ENCODE measurements at regions not wholly inside any gene's neighbourhood (a gene's known extent, or its start where the extent isn't known, plus 50 kb on each side); places are given as distances from the start of the nearest gene placed in this dataset.

GRCh38 chr1:198030682-198031081 lies 113.5 kb downstream of the LHX9 start:
- WGBS (ENCODE audit: insufficient coverage) = 94% methylated on average over 2 of the region's 2 CpGs

GRCh38 chr1:198031086-198031485 lies 113.9 kb downstream of the LHX9 start:
- DNase-seq = no peak
- ChIA-PET POLR2A (no interaction called here), CTCF (interaction anchor here (1.8 kb wide), 1 partner anchor 23 kb away, joined by 3 read pairs; no protein-coding TSS in a partner anchor)
- Histone ChIP-seq H3K27ac (ENCODE audit: insufficient read depth in 1 of 2, low read depth in 1 of 2, low read length in 2 of 2, poor library complexity in 1 of 2, severe bottlenecking in 2 of 2) (no peak overlapping the region), H3K4me3 (ENCODE audit: control insufficient read depth in 1 of 7, extremely low read depth in 1 of 7, insufficient read depth in 4 of 7, low read depth in 2 of 7, low read length in 6 of 7) (no peak overlapping the region), H3K9me3 (ENCODE audit: control extremely low read depth in 1 of 5, control insufficient read depth in 4 of 5, insufficient read depth in 2 of 5, low read depth in 1 of 5, low read length in 4 of 5) (no peaks in the 10 kb centered on the region), H3K4me1 (ENCODE audit: control extremely low read depth in 1 of 4, control insufficient read depth in 4 of 4, insufficient read depth in 4 of 4, low read length in 3 of 4) (peaks cover 0 to 5% (median 0%) of the 10 kb centered on the region in 4 experiments), H3K36me3 (ENCODE audit: control insufficient read depth in 4 of 4, insufficient read depth in 4 of 4, low read length in 3 of 4) (no peaks in the 10 kb centered on the region), H3K27me3 (replicated peaks in 2 of 5; ENCODE audit: control insufficient read depth in 4 of 5, insufficient read depth in 5 of 5, low read length in 4 of 5) (no peaks in the 10 kb centered on the region)

More at GRCh38 chr1:198030682-198031081, 113.5 kb downstream of the LHX9 start:
- H3K9me3 ChIP-seq (ENCODE audit: control extremely low read depth in 1 of 5, control insufficient read depth in 4 of 5, insufficient read depth in 2 of 5, low read depth in 1 of 5, low read length in 4 of 5) = no peaks in the 10 kb centered on the region
- no peak for DNase-seq
- CTCF ChIA-PET = interaction anchor here (1.8 kb wide), 1 partner anchor 22 kb away, joined by 3 read pairs; no protein-coding TSS in a partner anchor
- H3K27ac ChIP-seq (ENCODE audit: insufficient read depth in 1 of 2, low read depth in 1 of 2, low read length in 2 of 2, poor library complexity in 1 of 2, severe bottlenecking in 2 of 2) = no peak overlapping the region
- no peaks in the 10 kb centered on the region for H3K36me3 ChIP-seq (ENCODE audit: control insufficient read depth in 4 of 4, insufficient read depth in 4 of 4, low read length in 3 of 4)
- H3K27me3 ChIP-seq (replicated peaks in 2 of 5; ENCODE audit: control insufficient read depth in 4 of 5, insufficient read depth in 5 of 5, low read length in 4 of 5) = no peaks in the 10 kb centered on the region
- POLR2A ChIA-PET = no interaction called here
- no peak overlapping the region for H3K4me3 ChIP-seq (ENCODE audit: control insufficient read depth in 1 of 7, extremely low read depth in 1 of 7, insufficient read depth in 4 of 7, low read depth in 2 of 7, low read length in 6 of 7)
- peaks cover 0 to 5% (median 0%) of the 10 kb centered on the region in 4 experiments for H3K4me1 ChIP-seq (ENCODE audit: control extremely low read depth in 1 of 4, control insufficient read depth in 4 of 4, insufficient read depth in 4 of 4, low read length in 3 of 4)

- H3K4me1 ChIP-seq (ENCODE audit: control extremely low read depth in 1 of 4, control insufficient read depth in 4 of 4, insufficient read depth in 4 of 4, low read length in 3 of 4) = peaks cover 0 to 5% (median 0%) of the 10 kb centered on the region in 4 experiments
- no peaks in the 10 kb centered on the region for H3K9me3 ChIP-seq (ENCODE audit: control extremely low read depth in 1 of 5, control insufficient read depth in 4 of 5, insufficient read depth in 2 of 5, low read depth in 1 of 5, low read length in 4 of 5)
- H3K4me3 ChIP-seq (ENCODE audit: control insufficient read depth in 1 of 7, extremely low read depth in 1 of 7, insufficient read depth in 4 of 7, low read depth in 2 of 7, low read length in 6 of 7) = no peak overlapping the region
- ChIA-PET POLR2A (no interaction called here), CTCF (no interaction called here)
- H3K27me3 ChIP-seq (replicated peaks in 2 of 5; ENCODE audit: control insufficient read depth in 4 of 5, insufficient read depth in 5 of 5, low read length in 4 of 5) = no peaks in the 10 kb centered on the region
- 0% methylated on average over 1 of the region's 2 CpGs for WGBS (ENCODE audit: insufficient coverage)
- no peak overlapping the region for H3K27ac ChIP-seq (ENCODE audit: insufficient read depth in 1 of 2, low read depth in 1 of 2, low read length in 2 of 2, poor library complexity in 1 of 2, severe bottlenecking in 2 of 2)
- no peak for DNase-seq
- no peaks in the 10 kb centered on the region for H3K36me3 ChIP-seq (ENCODE audit: control insufficient read depth in 4 of 4, insufficient read depth in 4 of 4, low read length in 3 of 4)
These were observed 115.5 kb downstream of the LHX9 start for GRCh38 chr1:198032668-198033067.

GRCh38 chr1:198040880-198041279 lies 115.9 kb upstream of the NEK7 start:
- no peak overlapping the region for H3K4me3 ChIP-seq (ENCODE audit: control insufficient read depth in 1 of 7, extremely low read depth in 1 of 7, insufficient read depth in 4 of 7, low read depth in 2 of 7, low read length in 6 of 7)
- DNase-seq = no peak
- H3K4me1 ChIP-seq (ENCODE audit: control extremely low read depth in 1 of 4, control insufficient read depth in 4 of 4, insufficient read depth in 4 of 4, low read length in 3 of 4) = no peaks in the 10 kb centered on the region
- WGBS (ENCODE audit: insufficient coverage) = 100% methylated on average over 2 of the region's 2 CpGs
- H3K27ac ChIP-seq (ENCODE audit: insufficient read depth in 1 of 2, low read depth in 1 of 2, low read length in 2 of 2, poor library complexity in 1 of 2, severe bottlenecking in 2 of 2) = no peak overlapping the region
- H3K36me3 ChIP-seq (ENCODE audit: control insufficient read depth in 4 of 4, insufficient read depth in 4 of 4, low read length in 3 of 4) = no peaks in the 10 kb centered on the region
- no peaks in the 10 kb centered on the region for H3K27me3 ChIP-seq (replicated peaks in 2 of 5; ENCODE audit: control insufficient read depth in 4 of 5, insufficient read depth in 5 of 5, low read length in 4 of 5)
- H3K9me3 ChIP-seq (ENCODE audit: control extremely low read depth in 1 of 5, control insufficient read depth in 4 of 5, insufficient read depth in 2 of 5, low read depth in 1 of 5, low read length in 4 of 5) = peaks cover 0 to under 1% (median 0%) of the 10 kb centered on the region in 5 experiments
- CTCF ChIA-PET = no interaction called here
- POLR2A ChIA-PET = no interaction called here

- H3K9me3 ChIP-seq (ENCODE audit: control extremely low read depth in 1 of 5, control insufficient read depth in 4 of 5, insufficient read depth in 2 of 5, low read depth in 1 of 5, low read length in 4 of 5) = peaks cover 0 to 1% (median 0%) of the 10 kb centered on the region in 5 experiments
- no CpG with 5 or more reads among the region's 2 CpGs for WGBS (ENCODE audit: insufficient coverage)
- H3K4me1 ChIP-seq (ENCODE audit: control extremely low read depth in 1 of 4, control insufficient read depth in 4 of 4, insufficient read depth in 4 of 4, low read length in 3 of 4) = peaks cover 0 to under 1% (median 0%) of the 10 kb centered on the region in 4 experiments
- ChIA-PET CTCF (no interaction called here), POLR2A (no interaction called here)
- no peaks in the 10 kb centered on the region for H3K27me3 ChIP-seq (replicated peaks in 2 of 5; ENCODE audit: control insufficient read depth in 4 of 5, insufficient read depth in 5 of 5, low read length in 4 of 5)
- no peak for DNase-seq
- no peaks in the 10 kb centered on the region for H3K36me3 ChIP-seq (ENCODE audit: control insufficient read depth in 4 of 4, insufficient read depth in 4 of 4, low read length in 3 of 4)
- no peak overlapping the region for H3K4me3 ChIP-seq (ENCODE audit: control insufficient read depth in 1 of 7, extremely low read depth in 1 of 7, insufficient read depth in 4 of 7, low read depth in 2 of 7, low read length in 6 of 7)
- no peak overlapping the region for H3K27ac ChIP-seq (ENCODE audit: insufficient read depth in 1 of 2, low read depth in 1 of 2, low read length in 2 of 2, poor library complexity in 1 of 2, severe bottlenecking in 2 of 2)
These were observed 114.6 kb upstream of the NEK7 start for GRCh38 chr1:198042168-198042567.

GRCh38 chr1:198047913-198048312 lies 108.9 kb upstream of the NEK7 start:
- Histone ChIP-seq H3K4me3 (ENCODE audit: control insufficient read depth in 1 of 7, extremely low read depth in 1 of 7, insufficient read depth in 4 of 7, low read depth in 2 of 7, low read length in 6 of 7) (no peak overlapping the region), H3K36me3 (ENCODE audit: control insufficient read depth in 4 of 4, insufficient read depth in 4 of 4, low read length in 3 of 4) (no peaks in the 10 kb centered on the region), H3K4me1 (ENCODE audit: control extremely low read depth in 1 of 4, control insufficient read depth in 4 of 4, insufficient read depth in 4 of 4, low read length in 3 of 4) (peaks cover 0 to 16% (median 0%) of the 10 kb centered on the region in 4 experiments), H3K27me3 (replicated peaks in 2 of 5; ENCODE audit: control insufficient read depth in 4 of 5, insufficient read depth in 5 of 5, low read length in 4 of 5) (no peaks in the 10 kb centered on the region), H3K27ac (ENCODE audit: insufficient read depth in 1 of 2, low read depth in 1 of 2, low read length in 2 of 2, poor library complexity in 1 of 2, severe bottlenecking in 2 of 2) (no peak overlapping the region), H3K9me3 (ENCODE audit: control extremely low read depth in 1 of 5, control insufficient read depth in 4 of 5, insufficient read depth in 2 of 5, low read depth in 1 of 5, low read length in 4 of 5) (peaks cover 0 to 3% (median 0%) of the 10 kb centered on the region in 5 experiments)
- ChIA-PET POLR2A (no interaction called here), CTCF (no interaction called here)
- DNase-seq = peak in 2 of 3 donors; percentile 15 to 30

GRCh38 chr1:198054510-198054909 lies 102.3 kb upstream of the NEK7 start:
- peaks cover 0 to 2% (median 0%) of the 10 kb centered on the region in 5 experiments for H3K9me3 ChIP-seq (ENCODE audit: control extremely low read depth in 1 of 5, control insufficient read depth in 4 of 5, insufficient read depth in 2 of 5, low read depth in 1 of 5, low read length in 4 of 5)
- H3K4me3 ChIP-seq (ENCODE audit: control insufficient read depth in 1 of 7, extremely low read depth in 1 of 7, insufficient read depth in 4 of 7, low read depth in 2 of 7, low read length in 6 of 7) = no peak overlapping the region
- no peak overlapping the region for H3K27ac ChIP-seq (ENCODE audit: insufficient read depth in 1 of 2, low read depth in 1 of 2, low read length in 2 of 2, poor library complexity in 1 of 2, severe bottlenecking in 2 of 2)
- H3K4me1 ChIP-seq (ENCODE audit: control extremely low read depth in 1 of 4, control insufficient read depth in 4 of 4, insufficient read depth in 4 of 4, low read length in 3 of 4) = no peaks in the 10 kb centered on the region
- POLR2A ChIA-PET = no interaction called here
- WGBS (ENCODE audit: insufficient coverage) = 100% methylated on average over 1 of the region's 3 CpGs
- no peaks in the 10 kb centered on the region for H3K27me3 ChIP-seq (replicated peaks in 2 of 5; ENCODE audit: control insufficient read depth in 4 of 5, insufficient read depth in 5 of 5, low read length in 4 of 5)
- DNase-seq = no peak
- H3K36me3 ChIP-seq (ENCODE audit: control insufficient read depth in 4 of 4, insufficient read depth in 4 of 4, low read length in 3 of 4) = no peaks in the 10 kb centered on the region
- CTCF ChIA-PET = no interaction called here
